ENCODE measurements at regions not wholly inside any gene's neighbourhood (a gene's known extent, or its start where the extent isn't known, plus 50 kb on each side); places are given as distances from the start of the nearest gene placed in this dataset.
"Not testable (repeated sequence)": the region's sequence is repeated elsewhere in the genome, so short reads cannot be mapped to it uniquely, and the experiment has no call there.

GRCh38 chr1:197985351-197985750 lies 68.2 kb downstream of the LHX9 start:
- intact Hi-C loops (cut with micrococcal nuclease) = no loop called here

DNA sequence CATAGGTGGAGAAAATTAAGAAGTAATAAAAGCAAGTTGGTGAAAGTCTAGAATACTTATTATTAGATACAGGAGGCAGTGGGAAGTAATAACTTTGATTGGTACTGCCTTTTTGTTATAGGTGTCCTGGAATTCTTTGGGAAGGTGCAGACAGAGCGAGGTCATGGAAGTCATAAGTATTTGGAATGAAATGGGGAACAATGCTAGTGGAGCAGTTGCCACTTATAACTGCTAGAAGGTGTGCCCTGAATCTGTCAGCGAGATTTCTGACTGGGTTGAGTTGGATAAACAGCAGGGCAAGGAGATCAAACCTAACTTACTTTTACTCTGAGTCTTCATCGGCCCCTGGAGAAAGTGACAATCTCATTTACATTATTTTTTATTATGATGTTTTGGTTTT lies 69.6 kb downstream of the LHX9 start:
- intact Hi-C loops (cut with micrococcal nuclease) = no loop called here

DNA sequence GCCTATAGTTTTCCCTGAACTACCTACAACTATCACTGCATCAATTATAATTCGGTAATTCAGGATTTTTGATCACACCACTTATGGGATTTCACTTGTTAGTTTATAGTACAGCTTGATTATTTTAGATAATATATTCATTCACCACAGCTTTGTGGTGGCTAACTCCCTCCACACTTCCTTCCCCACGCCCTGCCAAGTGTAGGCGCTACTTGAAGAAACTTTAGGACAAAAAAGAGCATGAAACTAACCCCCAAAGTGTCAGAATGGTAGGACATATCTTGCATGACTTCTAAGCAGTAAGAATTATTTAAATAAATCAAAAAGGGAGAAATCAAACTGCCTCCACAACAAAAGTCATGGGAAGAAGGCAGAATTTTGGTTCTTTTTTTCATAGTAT lies 70.1 kb downstream of the LHX9 start:
- intact Hi-C loops (cut with micrococcal nuclease) = no loop called here

DNA sequence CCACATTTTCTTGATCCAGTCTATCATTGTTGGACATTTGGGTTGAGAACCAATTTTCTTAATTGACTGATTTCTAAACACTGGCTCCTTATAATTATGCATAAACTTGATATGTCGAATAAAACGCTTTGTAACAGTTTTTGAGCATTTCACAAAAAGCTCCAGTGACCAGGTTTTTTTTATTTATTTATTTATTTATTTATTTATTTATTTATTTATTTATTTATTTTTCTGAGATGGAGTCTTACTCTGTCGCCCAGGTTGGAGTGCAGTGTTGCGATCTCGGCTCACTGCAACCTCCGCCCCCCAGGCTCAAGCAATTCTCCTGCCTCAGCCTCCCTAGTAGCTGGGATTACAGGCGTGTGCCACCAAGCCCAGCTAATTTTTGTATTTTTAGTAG lies 71.4 kb downstream of the LHX9 start:
- intact Hi-C loops (cut with micrococcal nuclease) = not testable (repeated sequence)

DNA sequence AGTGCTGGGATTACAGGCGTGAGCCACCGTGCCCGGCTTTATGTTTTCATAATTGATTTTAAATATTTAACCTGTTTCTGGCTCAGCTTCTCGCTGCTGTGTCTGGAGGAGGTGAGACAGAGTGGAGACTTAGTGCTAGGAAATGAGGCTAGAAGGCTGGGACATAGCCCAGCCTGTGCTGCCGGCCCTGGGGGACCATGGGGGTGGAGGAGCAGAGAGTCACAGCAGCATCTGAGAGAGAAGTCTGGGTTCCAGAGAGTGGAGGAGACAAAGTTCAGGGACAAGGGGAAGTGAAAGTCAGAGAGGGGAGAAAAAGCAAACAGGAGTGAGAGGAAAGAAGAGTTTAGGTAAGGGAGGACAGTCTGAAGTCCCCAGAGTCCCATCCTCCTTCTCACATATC lies 71.9 kb downstream of the LHX9 start:
- intact Hi-C loops (cut with micrococcal nuclease) = no loop called here

GRCh38 chr1:197991594-197991993 lies 74.4 kb downstream of the LHX9 start:
- intact Hi-C loops (cut with micrococcal nuclease) = no loop called here

GRCh38 chr1:197994907-197995407 lies 77.8 kb downstream of the LHX9 start:
- intact Hi-C loops (cut with micrococcal nuclease) = no loop called here

DNA sequence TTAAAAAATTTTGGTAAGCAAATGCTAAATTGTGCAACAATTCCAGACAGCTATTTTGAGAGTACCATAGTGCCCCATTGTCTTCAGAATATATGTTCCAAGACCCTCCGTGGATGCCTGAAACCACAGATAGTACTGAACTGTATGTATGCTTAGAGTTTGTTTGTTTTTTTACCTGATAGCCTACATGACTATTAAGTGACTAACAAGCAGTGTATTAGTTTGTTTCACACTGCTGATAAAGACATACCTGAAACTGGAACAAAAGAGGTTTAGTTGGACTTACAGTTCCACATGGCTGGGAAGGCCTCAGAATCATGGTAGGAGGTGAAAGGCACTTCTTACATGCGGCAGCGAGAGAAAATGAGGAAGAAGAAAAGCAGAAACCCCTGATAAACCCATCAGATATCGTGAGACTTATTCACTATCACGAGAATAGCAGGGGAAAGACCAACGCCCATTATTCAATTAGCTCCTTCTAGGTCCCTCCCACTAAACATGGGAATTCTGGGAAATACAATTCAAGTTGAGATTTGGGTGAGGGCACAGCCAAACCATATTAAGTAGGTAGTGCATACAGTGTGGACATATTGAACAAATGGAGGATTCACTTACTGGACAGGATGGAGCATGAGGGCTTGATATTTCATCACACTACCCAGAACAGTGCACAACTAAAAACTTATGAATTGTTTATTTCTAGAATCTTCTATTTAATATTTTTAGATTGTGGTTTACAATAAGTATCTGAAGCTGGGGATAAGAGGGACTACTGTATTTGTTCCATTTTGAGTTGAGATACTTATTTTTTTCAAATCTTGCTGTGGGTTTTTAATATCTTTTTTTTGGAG lies 78.5 kb downstream of the LHX9 start:
- intact Hi-C loops (cut with micrococcal nuclease) = no loop called here

DNA sequence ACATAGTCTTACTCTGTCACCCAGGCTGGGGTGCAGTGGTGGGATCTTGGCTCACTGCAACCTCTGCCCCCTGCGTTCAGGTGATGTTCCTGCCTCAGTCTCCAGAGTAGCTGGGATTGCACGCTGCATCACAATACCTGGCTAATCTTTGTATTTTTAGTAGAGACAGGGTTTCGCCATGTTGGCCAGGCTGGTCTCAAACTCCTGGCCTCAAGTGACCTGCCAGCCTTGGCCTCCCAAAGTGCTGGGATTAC lies 79.0 kb downstream of the LHX9 start:
- intact Hi-C loops (cut with micrococcal nuclease) = not testable (repeated sequence)

DNA sequence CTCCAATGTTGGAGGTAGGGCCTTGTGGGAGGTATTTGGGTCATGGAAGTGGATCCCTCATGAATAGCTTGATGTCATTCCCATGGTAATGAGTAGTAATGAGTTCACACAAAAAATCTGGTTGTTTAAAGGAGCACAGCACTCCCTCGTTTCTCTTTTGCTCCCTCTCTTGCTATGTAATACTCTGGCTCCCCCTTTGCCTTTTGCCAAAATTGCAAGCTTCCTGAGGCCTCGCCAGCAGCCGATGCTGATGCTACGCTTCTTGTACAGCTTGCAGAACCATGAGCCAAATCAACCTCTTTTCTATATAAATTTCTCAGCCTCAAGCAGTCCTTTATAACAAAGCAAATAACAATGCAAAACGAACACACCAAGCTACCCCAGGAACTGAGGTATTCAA lies 80.9 kb downstream of the LHX9 start:
- intact Hi-C loops (cut with micrococcal nuclease) = no loop called here

DNA sequence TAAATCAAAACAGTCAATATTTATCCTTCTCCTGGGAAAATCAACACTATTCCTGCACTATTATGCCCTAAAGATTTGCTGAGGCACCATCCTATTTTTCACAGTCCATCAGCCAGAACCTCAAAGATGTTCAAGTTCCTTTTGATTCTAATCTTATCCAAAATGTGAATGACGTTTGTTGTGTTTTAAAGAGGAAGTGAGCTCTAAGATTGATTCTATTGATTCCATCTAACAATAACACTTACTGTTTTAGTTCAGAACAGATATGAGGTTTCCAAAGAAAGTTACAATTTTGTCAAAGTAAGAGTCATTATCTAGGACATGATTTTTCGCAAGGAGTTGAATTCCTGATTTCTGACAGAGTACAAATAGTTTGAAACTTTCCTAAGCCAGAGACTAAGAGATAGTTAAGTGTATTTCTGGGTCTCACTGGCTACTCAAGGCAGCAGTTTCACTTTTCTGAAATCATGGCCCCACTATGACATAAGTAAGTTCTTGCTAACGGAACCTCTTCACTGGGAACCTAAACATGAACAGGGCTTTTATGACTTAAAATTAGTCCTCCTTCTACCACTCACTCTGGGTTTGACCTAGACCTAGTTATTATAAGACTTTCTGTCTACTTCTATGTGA lies 84.7 kb downstream of the LHX9 start:
- intact Hi-C loops (cut with micrococcal nuclease) = no loop called here

- intact Hi-C loops (cut with micrococcal nuclease) = no loop called here
These were observed 86.3 kb downstream of the LHX9 start for GRCh38 chr1:198003468-198003867.

GRCh38 chr1:198007011-198007410 lies 89.8 kb downstream of the LHX9 start:
- intact Hi-C loops (cut with micrococcal nuclease) = no loop called here

- intact Hi-C loops (cut with micrococcal nuclease) = no loop called here
These were observed 90.8 kb downstream of the LHX9 start for GRCh38 chr1:198007687-198008607.

GRCh38 chr1:198014355-198014754 lies 97.2 kb downstream of the LHX9 start:
- intact Hi-C loops (cut with micrococcal nuclease) = no loop called here

DNA sequence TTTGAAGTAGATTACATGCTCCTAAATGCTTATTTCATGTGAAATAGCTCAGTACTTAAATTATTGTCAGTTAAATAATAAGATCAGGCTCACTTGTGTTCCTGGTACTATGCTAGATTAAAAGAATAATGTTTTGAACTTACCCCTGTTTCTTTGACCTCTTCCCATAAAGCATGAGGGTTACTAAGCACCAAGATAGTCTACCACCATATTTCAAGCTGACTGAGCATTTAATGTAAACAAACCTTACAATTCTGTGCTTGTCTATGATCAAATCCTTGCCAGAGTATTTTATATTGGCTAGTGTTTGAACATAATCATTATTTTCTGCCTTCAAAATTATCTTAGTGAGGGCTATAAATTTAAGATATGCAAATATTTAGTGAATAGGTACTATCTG lies 98.1 kb downstream of the LHX9 start:
- intact Hi-C loops (cut with micrococcal nuclease) = no loop called here

DNA sequence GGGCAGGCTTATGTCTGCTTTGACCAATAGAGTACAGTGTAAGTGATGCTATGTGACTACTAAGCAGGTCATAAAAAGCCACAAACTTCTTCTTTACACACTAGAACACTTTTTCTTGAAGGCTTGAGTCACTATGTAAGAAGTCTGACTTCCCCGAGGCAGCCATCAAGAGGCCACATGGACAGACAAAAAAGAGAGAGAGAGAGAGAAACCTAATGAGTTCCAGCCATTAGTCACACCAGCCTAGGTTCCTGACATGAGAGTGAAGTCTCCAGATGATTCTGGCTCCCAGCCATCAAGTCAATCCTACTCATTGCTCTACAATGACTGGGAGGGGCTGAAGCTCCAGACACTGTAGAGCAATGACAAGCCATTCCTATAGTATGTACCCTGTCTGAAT lies 101.4 kb downstream of the LHX9 start:
- intact Hi-C loops (cut with micrococcal nuclease) = no loop called here

GRCh38 chr1:198019126-198019525 lies 102.0 kb downstream of the LHX9 start:
- intact Hi-C loops (cut with micrococcal nuclease) = no loop called here

DNA sequence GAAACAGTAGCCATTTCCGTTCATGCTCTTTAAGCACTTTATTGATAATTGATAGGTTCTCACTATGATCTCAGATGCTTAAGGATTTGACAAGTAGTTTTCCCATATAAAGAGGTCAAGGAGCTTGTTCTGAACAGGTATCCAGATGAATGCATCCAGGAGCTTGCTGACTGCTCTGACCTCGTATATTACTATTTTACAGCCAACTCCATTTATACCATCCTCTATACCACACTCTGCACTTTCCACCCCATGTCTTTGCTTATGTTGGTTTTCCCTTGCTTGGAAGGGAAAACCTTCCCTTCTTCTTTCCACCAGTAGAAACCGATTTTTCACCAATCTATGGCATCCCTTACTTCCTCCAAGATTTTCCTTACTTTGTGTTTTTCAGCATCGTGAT lies 107.2 kb downstream of the LHX9 start:
- intact Hi-C loops (cut with micrococcal nuclease) = no loop called here

DNA sequence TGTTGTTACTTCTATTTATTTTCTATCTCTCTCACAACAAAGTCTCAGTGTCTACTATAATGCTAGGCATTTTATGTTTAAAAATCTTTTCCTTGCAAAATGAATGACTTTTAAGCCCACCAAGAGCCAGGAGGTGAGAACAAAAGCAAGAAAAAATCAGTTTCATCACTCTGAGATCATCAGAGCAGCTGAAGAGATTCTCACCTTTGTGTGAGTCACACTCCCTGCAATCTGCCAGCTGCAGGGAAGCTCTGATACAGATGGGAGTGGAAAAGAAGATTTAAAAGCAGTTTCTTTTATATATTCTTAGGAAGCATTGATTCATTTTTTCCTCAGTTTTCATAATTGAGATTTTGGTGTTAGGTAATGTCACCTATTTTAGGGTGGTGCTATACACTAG lies 107.6 kb downstream of the LHX9 start:
- intact Hi-C loops (cut with micrococcal nuclease) = no loop called here

DNA sequence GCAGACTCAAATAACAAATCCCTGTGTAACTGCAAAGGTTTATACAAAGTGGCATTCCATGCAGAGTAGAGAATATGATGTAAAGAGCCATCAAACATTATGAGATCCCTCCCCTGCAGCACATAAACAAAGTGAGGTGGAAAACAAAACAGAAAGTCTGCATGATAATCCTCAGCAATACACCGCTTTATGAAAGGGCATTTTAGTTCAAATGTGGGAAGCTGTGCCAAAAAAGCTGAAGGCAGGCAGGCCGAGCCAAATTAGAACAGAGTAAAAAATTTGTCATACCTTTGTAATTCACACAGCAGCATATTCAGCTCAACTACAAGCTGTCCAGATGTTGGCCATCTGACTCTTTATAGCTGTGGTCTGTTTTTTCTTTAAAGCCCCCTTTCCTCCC lies 113.5 kb downstream of the LHX9 start:
- intact Hi-C loops (cut with micrococcal nuclease) = no loop called here

GRCh38 chr1:198031086-198031485 lies 113.9 kb downstream of the LHX9 start:
- intact Hi-C loops (cut with micrococcal nuclease) = no loop called here
